OCI-LY7 (cell line): ENCODE measurements at regions not wholly inside any gene's neighbourhood (a gene's known extent, or its start where the extent isn't known, plus 50 kb on each side); places are given as distances from the start of the nearest gene placed in this dataset.

Experiments used
- BruUV-seq: library from RNA; stranded (reverse); fragments of 400-500 nt; replicated peaks from 2 replicates; lab custom pipeline; 2021; lab: Mats Ljungman, UMichigan
- CTCF ChIA-PET: fragments of 300-600 bp; sonication (Branson Sonifier 250); formaldehyde crosslinking; loops from one replicate; lab custom pipeline; 2022; ENCODE audit warnings: antibody characterized with exemption; ENCODE audit not compliant: unreplicated experiment; lab: Charles Lee
- POLR2A ChIA-PET: fragments of 300-600 bp; sonication (Branson Sonifier 250); formaldehyde crosslinking; loops from one replicate; lab custom pipeline; 2022; ENCODE audit warnings: antibody characterized with exemption; lab: Charles Lee
- DNase-seq: peaks from one replicate; pipeline ENCODE4 v3.0.0-alpha.2; 2015; ENCODE audit warnings: low spot score
- H2AFZ ChIP-seq: fragments of 200-600 bp; sonication (generic), shearing (Covaris generic); 2 replicates; pipeline ENCODE4 v1.6.1; 2014; ENCODE audit warnings: mild to moderate bottlenecking, antibody characterized with exemption, low read length, moderate library complexity
- H3K27ac ChIP-seq: fragments of 200-600 bp; sonication (generic); 2 replicates; pipeline ENCODE4 v1.5.1; 2014; ENCODE audit warnings: mixed run types, low read depth, mild to moderate bottlenecking, moderate library complexity, low read length, inconsistent platforms; ENCODE audit not compliant: poor library complexity, severe bottlenecking
- H3K36me3 ChIP-seq: fragments of 200-600 bp; sonication (generic); 2 replicates; pipeline ENCODE4 v1.6.1; 2014; ENCODE audit warnings: mild to moderate bottlenecking, antibody characterized with exemption, low read length, moderate library complexity, mixed read lengths; ENCODE audit not compliant: insufficient read depth
- H3K4me1 ChIP-seq: fragments of 200-600 bp; sonication (generic); 2 replicates; pipeline ENCODE4 v1.5.1; 2014; ENCODE audit warnings: mild to moderate bottlenecking, low read length; ENCODE audit not compliant: insufficient read depth, poor library complexity, severe bottlenecking
- H3K4me2 ChIP-seq: fragments of 200-600 bp; sonication (generic); 2 replicates; pipeline ENCODE4 v1.6.1; 2014; ENCODE audit warnings: mild to moderate bottlenecking, low read length
- H3K4me3 ChIP-seq: fragments of 200-600 bp; sonication (generic); 2 replicates; pipeline ENCODE4 v1.5.1; 2014; ENCODE audit warnings: mild to moderate bottlenecking, low read depth, low read length; ENCODE audit not compliant: poor library complexity, severe bottlenecking
- H3K79me2 ChIP-seq: fragments of 200-600 bp; sonication (generic); 2 replicates; pipeline ENCODE4 v1.6.1; 2016; ENCODE audit warnings: low read depth, mild to moderate bottlenecking, low read length, moderate library complexity, mixed read lengths; ENCODE audit not compliant: insufficient read depth
- H3K9me2 ChIP-seq: fragments of 200-600 bp; sonication (generic); 2 replicates; pipeline ENCODE4 v1.6.1; 2016; ENCODE audit warnings: mild to moderate bottlenecking, low read length, mixed read lengths; ENCODE audit not compliant: insufficient read depth
- H3K9me3 ChIP-seq: fragments of 200-600 bp; sonication (generic); 2 replicates; pipeline ENCODE4 v1.6.1; 2014; ENCODE audit warnings: mild to moderate bottlenecking, mixed run types, low read length, mixed read lengths
- H4K20me1 ChIP-seq: fragments of 200-600 bp; sonication (generic); 2 replicates; pipeline ENCODE4 v1.6.1; 2014; ENCODE audit warnings: mild to moderate bottlenecking, antibody characterized with exemption, low read length, moderate library complexity, mixed read lengths; ENCODE audit not compliant: insufficient read depth
- CTCF ChIP-seq: fragments of 200-600 bp; sonication (generic); conservative IDR thresholded peaks from 2 replicates; pipeline ENCODE4 v1.5.1; 2014; ENCODE audit warnings: mild to moderate bottlenecking, antibody characterized with exemption, low read length, moderate library complexity, mixed read lengths
- EZH2phosphoT487 ChIP-seq: fragments of 200-600 bp; sonication (generic); IDR thresholded peaks from 2 replicates; pipeline ENCODE4 v1.6.1; 2018; ENCODE audit warnings: low read depth, borderline replicate concordance, mild to moderate bottlenecking, mixed run types, antibody characterized with exemption, low read length, moderate library complexity, mixed read lengths
- intact Hi-C: fragments of 100-400 bp; cut with micrococcal nuclease; formaldehyde crosslinking; loops from one replicate; pipeline ENCODE4 v1.10.0; 2022; ENCODE audit not compliant: unreplicated experiment

- H4K20me1 ChIP-seq = no peaks in the 10 kb centered on the region
- intact Hi-C loops = no loop called here
- no peak for DNase-seq
Measured at GRCh38 chr7:110061387-110061786, 1029.5 kb upstream of the LRRN3 start.

GRCh38 chr7:110065121-110065520, 1025.8 kb upstream of the LRRN3 start:
- Histone ChIP-seq H3K79me2 (no peaks in the 10 kb centered on the region), H2AFZ (no peak overlapping the region), H3K9me2 (no peaks in the 10 kb centered on the region), H3K9me3 (no peaks in the 10 kb centered on the region), H4K20me1 (no peaks in the 10 kb centered on the region), H3K4me1 (no peaks in the 10 kb centered on the region), H3K36me3 (no peaks in the 10 kb centered on the region), H3K4me2 (no peak overlapping the region), H3K4me3 (no peak overlapping the region), H3K27ac (no peak overlapping the region)
- DNase-seq = no peak
- TF ChIP-seq CTCF = no peak
- TF ChIP-seq EZH2phosphoT487 = no peak
- CTCF ChIA-PET = no interaction called here
- intact Hi-C loops = no loop called here
- POLR2A ChIA-PET = no interaction called here
- BruUV-seq = no TSS peak

More at GRCh38 chr7:110061387-110061786, 1029.5 kb upstream of the LRRN3 start:
- no TSS peak for BruUV-seq
- H3K4me3 ChIP-seq = no peak overlapping the region
- no peaks in the 10 kb centered on the region for H3K4me1 ChIP-seq
- no peaks in the 10 kb centered on the region for H3K79me2 ChIP-seq
- H2AFZ ChIP-seq = no peak overlapping the region
- ChIA-PET CTCF (no interaction called here), POLR2A (no interaction called here)
- no peak overlapping the region for H3K27ac ChIP-seq
- TF ChIP-seq CTCF = no peak
- no peaks in the 10 kb centered on the region for H3K36me3 ChIP-seq
- no peaks in the 10 kb centered on the region for H3K9me2 ChIP-seq
- no peak overlapping the region for H3K4me2 ChIP-seq
- no peaks in the 10 kb centered on the region for H3K9me3 ChIP-seq

GRCh38 chr7:110066843-110067242, 1024.1 kb upstream of the LRRN3 start:
- Histone ChIP-seq H3K4me1 (no peaks in the 10 kb centered on the region), H4K20me1 (no peaks in the 10 kb centered on the region), H3K9me3 (no peaks in the 10 kb centered on the region), H3K9me2 (no peaks in the 10 kb centered on the region), H3K36me3 (no peaks in the 10 kb centered on the region), H3K79me2 (no peaks in the 10 kb centered on the region), H2AFZ (no peak overlapping the region), H3K27ac (no peak overlapping the region), H3K4me3 (no peak overlapping the region), H3K4me2 (no peak overlapping the region)
- no peak for TF ChIP-seq EZH2phosphoT487
- TF ChIP-seq CTCF = no peak
- intact Hi-C loops = no loop called here
- BruUV-seq = no TSS peak
- POLR2A ChIA-PET = no interaction called here
- CTCF ChIA-PET = no interaction called here
- no peak for DNase-seq
